8988T (cell line): ENCODE measurements at regions not wholly inside any gene's neighbourhood (a gene's known extent, or its start where the extent isn't known, plus 50 kb on each side); places are given as distances from the start of the nearest gene placed in this dataset.
"Not testable (repeated sequence)": the region's sequence is repeated elsewhere in the genome, so short reads cannot be mapped to it uniquely, and the experiment has no call there.

Source experiments
- DNase-seq: peaks from one replicate; pipeline ENCODE4 v3.0.0; 2011

GRCh38 chr18:78242254-78242643, 737.4 kb upstream of the SALL3 start:
- no peak for DNase-seq

GRCh38 chr18:78242806-78243205, 736.8 kb upstream of the SALL3 start:
- DNase-seq, result no peak

DNA sequence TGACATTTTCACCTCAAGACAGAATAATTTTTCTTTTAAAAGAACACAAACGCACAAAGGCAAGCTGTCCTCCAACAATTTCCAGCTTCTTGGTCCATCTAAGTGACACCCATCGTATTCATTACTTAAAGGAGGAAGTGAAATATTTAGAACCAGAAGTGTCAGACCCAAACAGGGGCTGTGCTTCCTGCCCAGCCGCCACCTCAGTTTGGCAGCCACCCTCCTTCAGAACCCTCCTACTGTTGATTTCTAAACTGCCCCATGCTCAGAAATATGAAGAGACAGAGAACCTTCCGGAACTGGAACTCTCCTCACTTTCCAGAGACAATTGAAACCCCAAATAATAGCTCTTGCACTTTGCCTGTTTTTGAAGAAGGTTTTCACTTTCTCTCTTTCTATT, 734.8 kb upstream of the SALL3 start:
- no peak for DNase-seq

- no peak for DNase-seq
These were observed 734.2 kb upstream of the SALL3 start for GRCh38 chr18:78245451-78245850.

DNA sequence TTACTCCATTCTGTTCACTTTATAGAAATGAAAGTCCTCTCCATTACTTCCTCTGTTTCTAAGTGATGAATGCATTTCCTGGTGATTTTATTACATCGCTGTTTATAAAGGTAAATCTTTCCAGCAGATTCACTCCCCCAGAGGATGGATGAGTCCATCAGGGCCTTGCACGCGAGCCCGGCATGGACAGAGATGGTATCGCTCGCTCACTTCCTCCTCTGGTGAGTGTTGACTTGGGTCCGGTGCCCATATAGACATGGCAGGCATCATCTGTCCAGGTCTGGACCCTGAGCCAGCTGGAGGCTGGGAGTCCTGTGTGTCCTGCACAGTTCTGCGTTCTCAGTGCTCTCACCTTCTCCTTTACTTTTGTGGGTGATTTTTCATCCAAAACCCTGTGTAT, 733.6 kb upstream of the SALL3 start:
- no peak for DNase-seq

GRCh38 chr18:78246588-78246987, 733.0 kb upstream of the SALL3 start:
- DNase-seq, result no peak

DNA sequence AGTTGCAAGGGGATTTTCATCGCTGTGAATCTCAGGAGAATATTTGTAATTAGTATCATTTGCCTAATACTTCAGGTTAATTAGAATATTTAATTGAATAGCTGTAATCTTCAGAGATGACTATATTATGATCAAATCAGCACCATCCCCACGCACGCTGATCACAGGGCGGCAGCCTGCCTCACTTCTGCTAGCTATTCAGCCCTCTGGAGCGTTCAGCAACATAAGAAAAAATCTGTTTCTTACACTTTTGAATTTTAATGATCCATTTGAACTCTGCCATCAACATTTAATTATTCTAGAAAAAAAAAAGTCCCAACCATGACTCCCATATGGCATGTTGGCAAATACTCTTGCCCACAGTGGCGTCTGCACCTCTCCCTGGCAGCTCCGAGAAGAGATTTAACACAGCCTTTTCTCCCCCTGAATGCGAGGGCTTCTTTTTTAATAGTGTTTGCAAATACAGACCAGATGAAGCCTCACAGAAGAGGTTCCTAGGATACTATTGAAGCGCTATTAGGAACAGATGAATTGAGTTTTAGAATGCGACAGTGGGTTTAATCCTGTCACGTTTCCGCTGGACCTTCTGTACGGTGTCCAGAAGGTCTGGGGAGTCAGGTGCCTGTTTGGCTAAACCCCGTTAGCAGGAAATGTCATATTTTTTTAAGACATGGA, 731.9 kb upstream of the SALL3 start:
- no peak for DNase-seq

- DNase-seq, result no peak
These were observed 724.6 kb upstream of the SALL3 start for GRCh38 chr18:78255013-78255412.

GRCh38 chr18:78268226-78268988, 711.2 kb upstream of the SALL3 start:
- no peak for DNase-seq

DNA sequence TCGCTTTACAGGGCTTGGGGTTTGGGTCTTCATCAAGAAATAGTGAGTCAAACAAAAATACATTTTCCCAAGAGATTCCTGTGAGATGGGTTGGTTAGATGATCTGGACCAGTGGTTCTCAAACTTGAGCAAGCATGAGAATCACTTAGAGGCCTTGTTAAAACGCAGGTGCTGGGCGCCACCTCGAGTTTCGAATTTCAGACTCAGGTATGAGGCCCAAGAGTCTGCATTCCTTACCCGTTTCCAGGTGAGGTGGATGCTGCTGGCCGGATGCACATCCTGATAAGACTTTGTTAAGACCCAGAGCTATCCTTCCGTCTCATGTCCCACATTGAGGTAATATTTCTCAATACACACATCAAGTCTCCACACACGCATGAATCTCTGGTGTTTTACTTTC, 707.8 kb upstream of the SALL3 start:
- DNase-seq, result no peak

GRCh38 chr18:78273876-78274275, 705.7 kb upstream of the SALL3 start:
- no peak for DNase-seq

- not testable (repeated sequence) for DNase-seq
These were observed 696.2 kb upstream of the SALL3 start for GRCh38 chr18:78283425-78283824.

GRCh38 chr18:78292618-78293380, 686.8 kb upstream of the SALL3 start:
- DNase-seq, result no peak

DNA sequence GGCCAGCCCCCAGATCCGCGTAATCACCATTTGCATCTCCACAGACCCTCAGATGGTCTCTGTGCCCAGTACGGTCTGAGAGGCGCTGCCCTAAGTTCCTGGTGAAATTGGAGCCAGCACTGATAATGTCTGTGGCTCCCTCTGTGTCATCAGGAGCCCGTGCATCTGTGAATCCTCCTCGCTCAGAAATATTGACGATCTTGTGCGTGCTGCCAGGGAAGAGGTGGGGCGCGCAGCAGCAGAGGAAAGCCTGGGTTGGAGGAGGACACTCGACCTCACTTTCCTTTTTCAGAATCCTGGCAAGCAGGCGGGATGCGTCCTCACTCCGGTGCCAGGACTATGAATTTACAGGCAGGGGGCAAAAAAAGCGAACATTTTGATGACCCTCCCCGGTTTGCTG, 686.1 kb upstream of the SALL3 start:
- DNase-seq, result no peak

DNA sequence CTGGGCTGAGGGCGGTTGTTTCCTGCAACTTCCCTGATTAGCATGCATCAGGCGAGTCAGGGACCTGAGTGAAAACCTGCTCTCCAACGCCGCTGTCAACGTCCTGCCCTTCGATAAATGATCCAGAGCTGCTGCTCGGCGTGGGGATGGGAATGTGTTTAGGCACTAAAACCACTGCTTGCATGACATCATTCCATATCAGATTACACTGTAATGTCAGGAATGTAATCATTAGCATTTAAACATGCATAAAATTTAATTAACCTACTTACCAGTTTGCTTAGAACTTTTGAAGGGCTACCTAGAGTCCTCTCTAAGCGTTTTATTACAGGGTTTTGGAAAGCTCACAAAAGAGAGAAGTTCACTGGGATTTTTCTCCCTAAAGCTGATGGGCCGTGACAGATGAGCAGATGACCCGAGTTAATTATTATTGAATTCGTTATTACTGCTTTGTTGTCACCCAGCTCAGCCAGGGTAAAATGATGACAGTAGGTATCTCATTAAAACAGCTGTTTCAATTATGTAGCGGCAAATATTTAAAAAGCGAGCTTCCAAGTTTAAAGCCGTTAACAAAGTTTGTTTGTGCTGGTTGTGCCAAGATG, 685.6 kb upstream of the SALL3 start:
- no peak for DNase-seq

DNA sequence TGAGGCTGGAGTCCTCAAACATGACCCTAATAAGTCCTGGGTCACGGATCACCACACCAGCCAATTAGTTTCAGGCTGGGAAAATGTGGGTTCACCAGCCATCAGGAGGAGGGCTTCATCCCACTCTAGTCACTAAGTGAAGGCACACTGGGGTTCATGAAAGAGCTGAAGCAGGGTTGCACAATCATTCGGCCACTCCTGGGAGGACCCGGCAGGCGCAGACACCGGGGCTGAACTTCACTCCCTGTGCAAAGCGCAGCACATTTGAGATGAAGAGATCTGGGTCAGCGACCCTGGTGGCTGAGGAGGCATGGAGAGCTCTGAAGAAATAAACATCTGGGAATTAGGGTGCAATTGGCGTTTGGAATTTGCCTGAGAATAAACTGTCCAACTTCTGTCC, 684.4 kb upstream of the SALL3 start:
- no peak for DNase-seq

- DNase-seq, result no peak
These were observed 683.5 kb upstream of the SALL3 start for GRCh38 chr18:78296166-78296565.

DNA sequence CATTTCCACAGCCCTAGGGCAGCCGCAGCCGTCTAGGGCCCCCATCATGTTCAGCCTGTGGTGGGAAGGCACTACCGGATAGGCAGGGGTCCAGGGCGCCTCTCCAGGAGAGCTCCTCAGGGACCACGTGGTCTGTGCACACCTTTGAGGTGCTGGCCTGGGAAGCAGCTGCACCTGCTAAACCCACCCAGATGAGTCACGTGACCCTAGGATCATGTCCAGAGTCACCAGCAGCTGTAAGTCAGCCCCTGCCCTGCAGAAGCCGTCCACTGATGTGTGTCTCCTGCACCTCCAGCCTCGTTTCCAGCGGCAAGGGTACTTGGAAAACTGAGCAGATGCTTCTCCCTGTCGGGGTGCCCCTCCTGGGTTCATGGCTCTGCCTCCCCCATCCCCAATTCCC, 682.6 kb upstream of the SALL3 start:
- DNase-seq, result no peak

GRCh38 chr18:78303519-78304191, 676.0 kb upstream of the SALL3 start:
- no peak for DNase-seq

DNA sequence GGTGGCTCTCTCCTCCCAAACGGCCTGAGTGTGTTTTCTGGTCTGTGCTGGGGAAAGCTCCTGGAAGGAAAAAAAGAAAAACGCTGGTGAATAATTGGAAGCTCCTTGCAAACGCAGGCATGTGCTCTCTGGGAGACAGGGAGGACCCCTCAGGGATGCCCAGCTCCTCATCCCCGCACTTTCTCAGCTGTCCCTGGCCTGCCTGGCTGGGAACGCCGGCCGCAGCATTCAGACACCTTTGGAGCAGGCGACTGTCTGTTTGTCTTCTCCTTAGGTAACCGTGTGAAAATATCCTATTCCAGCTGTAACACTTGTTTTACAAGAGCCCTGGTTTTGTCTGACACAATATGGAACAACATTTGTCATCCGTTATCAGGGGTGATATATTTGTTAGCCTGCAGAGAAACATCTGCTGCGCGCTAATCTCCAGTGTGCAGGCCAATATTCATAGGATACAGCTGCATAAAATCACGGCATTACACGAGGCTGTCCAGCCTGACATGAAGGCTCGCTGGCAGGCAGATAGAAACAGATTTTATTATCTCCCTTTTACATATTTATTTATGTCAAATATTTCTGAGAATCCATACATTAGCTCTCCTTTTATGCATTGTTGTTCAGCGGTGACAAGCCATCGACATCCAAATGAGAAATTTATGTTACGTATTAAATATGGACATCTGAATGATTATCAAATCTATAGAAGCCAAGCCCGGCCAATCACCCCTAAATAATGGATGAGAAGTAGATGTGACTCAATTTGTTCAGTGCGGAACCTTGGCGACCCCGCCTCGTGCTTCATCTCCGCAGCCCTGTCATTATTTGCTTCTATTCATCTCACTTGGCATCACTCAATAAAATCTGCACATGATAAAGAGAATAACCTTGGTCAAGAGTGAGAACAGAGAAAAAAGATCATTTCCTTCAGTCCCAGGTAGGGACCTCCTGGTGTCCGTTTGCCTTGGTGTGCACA, 675.1 kb upstream of the SALL3 start:
- no peak for DNase-seq

GRCh38 chr18:78305789-78306188, 673.8 kb upstream of the SALL3 start:
- no peak for DNase-seq

- no peak for DNase-seq
These were observed 670.3 kb upstream of the SALL3 start for GRCh38 chr18:78309307-78309706.
